ENCODE measurements at regions not wholly inside any gene's neighbourhood (a gene's known extent, or its start where the extent isn't known, plus 50 kb on each side); places are given as distances from the start of the nearest gene placed in this dataset.

DNA sequence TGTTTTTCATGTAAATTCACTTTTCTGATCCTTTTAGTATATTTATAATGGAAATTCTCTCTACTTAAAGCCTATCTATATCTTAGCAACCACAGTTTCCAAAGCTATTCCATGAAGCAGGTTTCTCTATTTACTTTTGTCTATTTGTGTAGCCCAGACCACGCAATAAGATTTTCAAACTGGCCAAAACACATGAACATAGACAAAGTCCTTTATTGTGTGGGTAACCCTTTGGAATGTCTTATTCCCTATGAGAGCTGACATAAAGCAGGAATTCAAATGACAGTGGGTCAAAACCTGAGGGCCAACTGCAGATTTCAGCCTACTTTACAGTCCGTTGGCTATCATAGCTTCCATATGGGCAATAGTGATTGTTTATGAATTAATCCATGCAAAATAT, 252.6 kb downstream of the LTN1 start:
- Mint-ChIP-seq H3K27me3 (ENCODE audit: low read depth) (no peaks in the 10 kb centered on the region), H3K4me1 (peaks cover 38% of the 10 kb centered on the region), H3K9me3 (no peaks in the 10 kb centered on the region), H3K4me3 (no peak overlapping the region), H3K36me3 (ENCODE audit: low read depth) (no peaks in the 10 kb centered on the region), H3K27ac (no peak overlapping the region)
- TF ChIP-seq, protein P1, sequence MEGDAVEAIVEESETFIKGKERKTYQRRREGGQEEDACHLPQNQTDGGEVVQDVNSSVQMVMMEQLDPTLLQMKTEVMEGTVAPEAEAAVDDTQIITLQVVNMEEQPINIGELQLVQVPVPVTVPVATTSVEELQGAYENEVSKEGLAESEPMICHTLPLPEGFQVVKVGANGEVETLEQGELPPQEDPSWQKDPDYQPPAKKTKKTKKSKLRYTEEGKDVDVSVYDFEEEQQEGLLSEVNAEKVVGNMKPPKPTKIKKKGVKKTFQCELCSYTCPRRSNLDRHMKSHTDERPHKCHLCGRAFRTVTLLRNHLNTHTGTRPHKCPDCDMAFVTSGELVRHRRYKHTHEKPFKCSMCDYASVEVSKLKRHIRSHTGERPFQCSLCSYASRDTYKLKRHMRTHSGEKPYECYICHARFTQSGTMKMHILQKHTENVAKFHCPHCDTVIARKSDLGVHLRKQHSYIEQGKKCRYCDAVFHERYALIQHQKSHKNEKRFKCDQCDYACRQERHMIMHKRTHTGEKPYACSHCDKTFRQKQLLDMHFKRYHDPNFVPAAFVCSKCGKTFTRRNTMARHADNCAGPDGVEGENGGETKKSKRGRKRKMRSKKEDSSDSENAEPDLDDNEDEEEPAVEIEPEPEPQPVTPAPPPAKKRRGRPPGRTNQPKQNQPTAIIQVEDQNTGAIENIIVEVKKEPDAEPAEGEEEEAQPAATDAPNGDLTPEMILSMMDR (IDR thresholded peaks at IDR 0.05; ENCODE audit: unreplicated experiment in 3 of 3), result no peak

DNA sequence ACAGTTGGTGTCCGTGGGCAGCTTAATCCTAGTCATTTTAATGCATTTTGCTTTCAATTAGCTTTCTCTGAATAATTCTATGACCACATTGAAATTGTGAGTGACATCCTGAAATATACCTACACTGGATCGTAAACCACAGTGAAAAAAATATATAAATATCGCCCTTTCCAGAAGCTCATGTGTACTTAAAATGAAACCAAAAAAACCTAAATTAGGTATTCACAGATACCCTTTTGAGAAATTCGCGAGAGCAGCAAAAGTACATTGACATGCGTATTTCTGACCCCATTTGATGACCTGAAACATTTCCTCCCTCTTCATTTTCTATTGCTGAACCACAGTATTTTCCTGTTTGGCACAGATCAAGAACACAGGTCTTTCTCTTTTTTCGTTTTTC, 253.8 kb downstream of the LTN1 start:
- TF ChIP-seq, protein P1 (IDR thresholded peaks at IDR 0.05; ENCODE audit: unreplicated experiment in 3 of 3), result no peak
- Mint-ChIP-seq H3K4me3 (no peak overlapping the region), H3K9me3 (peaks cover 2% of the 10 kb centered on the region), H3K27ac (peak overlapping the region in 2 of 3 experiments; percentile 3 to 65), H3K36me3 (ENCODE audit: low read depth) (no peaks in the 10 kb centered on the region), H3K4me1 (peaks cover 40% of the 10 kb centered on the region), H3K27me3 (ENCODE audit: low read depth) (no peaks in the 10 kb centered on the region)

DNA sequence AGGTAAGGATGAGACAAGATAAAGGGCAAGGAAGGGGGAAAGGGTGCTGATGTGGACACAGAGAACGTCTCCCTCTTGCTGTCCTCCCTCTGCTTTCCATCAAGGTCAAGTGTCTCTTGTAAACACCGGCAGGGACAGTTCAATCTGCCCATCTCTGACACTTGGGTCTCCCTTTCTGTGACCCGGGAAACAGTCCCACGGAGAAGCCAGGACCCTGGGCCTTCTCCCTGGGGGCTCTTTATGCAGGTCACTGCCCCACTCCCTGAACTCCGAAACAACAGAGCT, 254.3 kb downstream of the LTN1 start:
- Mint-ChIP-seq H3K4me3 (no peak overlapping the region), H3K4me1 (peaks cover 43% of the 10 kb centered on the region), H3K27me3 (ENCODE audit: low read depth) (no peaks in the 10 kb centered on the region), H3K9me3 (peaks cover 3% of the 10 kb centered on the region), H3K36me3 (ENCODE audit: low read depth) (no peaks in the 10 kb centered on the region), H3K27ac (peak overlapping the region; percentile 58 to 87 (median 65))
- TF ChIP-seq, protein P1 (IDR thresholded peaks at IDR 0.05; ENCODE audit: unreplicated experiment in 3 of 3), result no peak

DNA sequence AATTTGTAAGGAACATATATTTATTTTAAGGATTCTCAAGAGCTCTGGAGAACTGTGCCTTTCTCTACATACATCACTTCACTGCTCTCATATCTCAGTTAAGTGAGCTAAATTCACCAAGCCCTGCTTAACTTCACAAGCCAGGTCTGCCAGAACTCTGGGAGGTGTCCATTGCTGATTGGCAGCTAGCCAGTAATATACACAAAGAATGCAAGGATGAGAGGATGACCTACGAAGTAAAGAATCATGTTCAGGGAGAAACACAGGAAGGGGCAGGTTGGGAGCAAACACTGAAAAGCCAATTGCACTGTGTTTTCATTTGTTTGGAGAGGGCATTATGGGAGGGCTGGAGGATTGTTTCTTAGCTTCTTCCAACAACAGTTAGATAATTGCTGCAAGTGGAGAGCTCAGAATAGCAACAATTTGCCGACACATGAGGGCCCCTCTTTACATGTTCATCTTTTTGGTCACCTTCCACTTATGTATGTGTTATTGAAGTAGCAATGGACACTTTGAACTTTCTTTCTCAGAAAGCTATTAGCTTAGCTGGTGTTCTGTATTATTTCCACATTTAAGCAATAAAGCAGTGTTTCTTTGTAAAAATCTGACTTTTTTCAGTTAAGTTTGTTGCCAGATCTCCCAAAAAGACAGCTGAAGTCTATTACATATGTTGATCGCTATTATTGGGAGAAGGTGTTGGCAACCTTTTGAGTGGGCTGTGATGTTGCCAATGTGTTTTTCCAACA, 254.8 kb downstream of the LTN1 start:
- Mint-ChIP-seq H3K36me3 (ENCODE audit: low read depth) (no peaks in the 10 kb centered on the region), H3K27me3 (ENCODE audit: low read depth) (no peaks in the 10 kb centered on the region), H3K4me1 (peaks cover 37% of the 10 kb centered on the region), H3K4me3 (no peak overlapping the region), H3K9me3 (peaks cover 3% of the 10 kb centered on the region), H3K27ac (peak overlapping the region; percentile 58 to 87 (median 65))
- TF ChIP-seq, protein P1 (IDR thresholded peaks at IDR 0.05; ENCODE audit: unreplicated experiment in 3 of 3), result no peak

DNA sequence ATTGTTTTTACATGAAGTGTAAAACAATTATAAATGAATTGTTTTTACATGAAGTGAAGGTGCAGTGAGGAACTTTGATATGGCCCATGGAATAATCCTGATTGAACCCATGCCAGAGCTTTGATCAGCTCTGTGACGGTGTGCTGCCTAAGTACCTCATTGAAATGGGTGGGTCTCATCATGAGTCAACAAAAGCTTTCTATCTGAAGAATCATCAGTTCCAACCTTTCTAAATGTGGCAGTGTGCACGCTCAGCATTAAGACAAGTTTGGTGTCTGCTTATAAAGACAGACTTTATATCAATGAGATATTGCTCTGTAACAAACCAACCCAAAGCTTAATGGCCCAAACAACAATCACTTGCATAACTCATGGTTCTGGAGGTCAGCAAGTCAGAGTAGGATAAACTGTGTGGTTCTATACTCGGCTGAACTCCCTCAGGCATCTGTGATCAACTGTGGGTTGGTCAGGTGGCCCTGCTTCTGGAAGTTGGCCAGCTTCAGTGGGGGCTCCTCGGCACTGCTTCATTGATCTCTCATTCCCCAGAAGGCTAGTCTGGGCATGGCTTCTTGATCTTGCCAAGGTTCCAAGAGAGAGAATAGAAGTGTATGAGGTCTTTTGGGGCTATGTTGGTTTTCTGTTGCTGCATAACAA, 258.0 kb downstream of the LTN1 start:
- H3K4me1 Mint-ChIP-seq, result peaks cover 31% of the 10 kb centered on the region
- H3K27ac Mint-ChIP-seq, result no peak overlapping the region
- no peaks in the 10 kb centered on the region for H3K27me3 Mint-ChIP-seq (ENCODE audit: low read depth)
- no peak overlapping the region for H3K4me3 Mint-ChIP-seq
- no peaks in the 10 kb centered on the region for H3K36me3 Mint-ChIP-seq (ENCODE audit: low read depth)
- TF ChIP-seq, protein P1 (IDR thresholded peaks at IDR 0.05; ENCODE audit: unreplicated experiment in 3 of 3), result no peak
- peaks cover 3% of the 10 kb centered on the region for H3K9me3 Mint-ChIP-seq

All from nephron (organoid).